ENCODE measurements at regions not wholly inside any gene's neighbourhood (a gene's known extent, or its start where the extent isn't known, plus 50 kb on each side); places are given as distances from the start of the nearest gene placed in this dataset.

- TF ChIP-seq TAF1 (IDR thresholded peaks at IDR 0.05; ENCODE audit: low read depth, low read length) (no peak), POLR2A (IDR thresholded peaks at IDR 0.05; ENCODE audit: low read depth, low read length) (no peak), SPI1 (IDR thresholded peaks at IDR 0.05; ENCODE audit: low read depth, low read length) (no peak), POLR2AphosphoS5 (IDR thresholded peaks at IDR 0.05; ENCODE audit: low read depth, low read length) (no peak), POU2F2 (IDR thresholded peaks at IDR 0.05; ENCODE audit: low read depth, low read length) (no peak), PAX5 (IDR thresholded peaks at IDR 0.05; ENCODE audit: insufficient read depth, low read length, severe bottlenecking) (no peak)
Measured at GRCh38 chr15:70593795-70594194, 169.6 kb downstream of the UACA start.

Measured in GM12891 (cell line).